ENCODE measurements at regions not wholly inside any gene's neighbourhood (a gene's known extent, or its start where the extent isn't known, plus 50 kb on each side); places are given as distances from the start of the nearest gene placed in this dataset.

DNA sequence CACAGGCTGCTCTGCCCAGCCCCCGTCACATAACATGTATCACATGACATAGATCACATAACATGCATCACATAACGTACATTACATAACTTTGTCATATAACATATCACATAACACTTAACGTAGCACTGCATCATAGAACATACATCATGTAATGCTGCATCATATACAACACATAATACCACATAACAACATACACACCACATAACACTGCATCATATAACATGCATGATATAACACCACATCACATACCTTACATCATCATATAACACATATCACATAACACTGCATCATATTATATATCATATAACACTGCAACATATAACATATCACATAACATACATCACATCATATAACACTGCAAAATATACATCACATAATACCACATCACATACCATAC is 83.8 kb downstream of the AXIN2 start:
- DNase-seq (ENCODE audit: low read depth in 1 of 2, low spot score in 1 of 2): no peak

DNA sequence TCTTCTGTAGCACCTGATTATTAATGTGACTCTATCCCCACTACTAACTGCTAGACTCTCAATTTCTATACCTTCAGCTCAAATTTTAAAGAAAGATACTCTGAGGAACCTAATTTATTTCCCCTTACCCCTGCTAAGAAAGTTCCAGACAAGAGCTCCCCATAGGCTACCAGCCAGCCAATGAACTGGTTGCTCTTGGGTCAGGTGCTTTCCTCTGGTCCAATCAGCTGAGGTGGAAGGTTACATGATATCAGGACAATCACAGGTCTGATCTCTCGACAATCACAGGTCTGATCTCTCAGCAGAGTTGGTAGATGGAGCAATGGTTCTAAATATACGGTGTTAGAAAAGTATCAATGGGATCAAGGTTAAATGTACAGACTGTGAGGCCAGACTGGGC is 86.8 kb downstream of the AXIN2 start:
- DNase-seq (ENCODE audit: low read depth in 1 of 2, low spot score in 1 of 2): no peak

DNA sequence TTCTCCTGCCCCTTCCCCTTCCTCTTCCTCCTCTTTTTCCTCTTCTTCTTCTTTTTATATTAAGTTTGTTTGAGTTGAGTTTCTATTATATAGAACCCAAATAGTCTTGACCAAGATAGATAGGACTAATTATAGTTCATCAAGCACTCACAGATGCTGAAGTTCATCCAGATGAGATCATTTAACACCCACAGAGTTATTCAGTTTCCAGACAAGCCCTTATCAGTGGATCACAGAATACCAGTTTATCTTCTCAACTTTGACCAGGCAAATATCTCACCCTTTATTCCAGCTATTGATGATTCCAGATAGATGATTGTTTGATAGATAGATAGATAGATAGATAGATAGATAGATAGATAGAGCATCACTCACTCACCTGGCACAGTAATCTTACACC is 87.5 kb downstream of the AXIN2 start:
- no peak for DNase-seq (ENCODE audit: low read depth in 1 of 2, low spot score in 1 of 2)

DNA sequence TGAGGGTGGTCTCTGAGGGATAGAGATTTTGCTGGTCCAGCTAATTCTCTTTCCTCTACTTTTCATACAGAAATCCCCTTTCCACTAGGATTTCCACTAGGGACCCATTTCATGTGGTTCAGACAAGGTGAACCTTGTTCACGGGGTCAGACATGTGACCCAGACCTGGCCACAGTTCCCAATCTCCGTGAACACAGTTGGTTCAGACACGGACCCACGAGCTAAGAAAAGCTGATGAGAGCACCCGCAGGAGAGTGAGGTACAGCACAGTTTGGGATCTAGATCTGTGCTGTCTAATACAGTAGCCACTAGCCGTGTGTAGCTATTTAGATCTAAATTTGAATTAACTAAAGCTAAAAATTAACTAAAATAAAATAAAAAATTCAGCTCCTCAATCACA is 88.1 kb downstream of the AXIN2 start:
- no peak for DNase-seq (ENCODE audit: low read depth in 1 of 2, low spot score in 1 of 2)

DNA sequence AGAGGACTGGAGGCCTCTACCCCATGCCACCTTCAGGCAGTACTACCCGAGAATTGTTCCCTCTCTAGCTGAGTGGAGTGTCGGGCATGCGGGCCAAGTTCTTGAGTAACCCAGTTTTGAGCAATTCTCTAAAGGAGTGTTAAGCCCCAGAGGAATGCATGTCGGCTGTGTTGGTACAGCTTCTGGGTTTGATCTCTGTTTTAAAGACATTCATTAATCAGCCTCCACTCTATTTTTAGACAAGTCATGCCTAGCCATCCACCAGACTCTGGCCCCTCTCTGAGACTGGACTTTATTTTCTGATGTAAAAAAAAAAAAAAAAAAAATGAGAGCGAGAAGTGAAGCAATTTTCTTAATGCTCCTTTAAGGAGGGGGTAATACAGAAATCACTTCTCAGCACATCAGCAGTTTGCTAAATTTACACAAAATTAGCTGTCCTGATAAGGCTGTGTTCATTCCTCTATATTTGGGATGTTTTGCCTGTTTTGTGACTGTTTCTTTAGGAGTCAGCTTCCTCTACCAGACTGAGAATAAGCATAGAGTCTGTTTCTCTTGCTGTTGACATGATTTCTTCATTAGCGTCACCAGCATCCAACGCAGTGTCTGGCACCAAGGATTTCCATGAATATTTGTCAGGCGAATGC is 88.7 kb downstream of the AXIN2 start:
- DNase-seq (ENCODE audit: low read depth in 1 of 2, low spot score in 1 of 2): no peak

DNA sequence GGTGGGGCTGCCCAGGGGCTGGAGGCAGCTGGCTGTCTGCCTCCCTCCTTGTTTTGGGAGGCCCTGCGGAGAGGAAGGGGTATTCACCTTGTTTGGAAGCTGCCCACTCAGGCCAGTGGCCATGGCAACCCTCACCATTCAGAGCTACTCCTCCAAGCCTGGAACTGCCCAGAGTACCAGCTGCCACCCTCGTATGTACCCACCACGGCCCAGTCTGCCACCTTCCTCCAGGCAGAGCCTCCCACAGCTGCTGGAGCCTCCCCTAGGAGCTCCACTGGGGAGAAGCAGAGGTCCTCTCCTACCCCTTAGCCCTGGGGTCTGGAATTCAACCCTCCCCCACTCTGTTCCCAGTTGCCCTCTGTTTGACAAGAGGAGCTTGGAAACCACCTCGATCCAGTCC is 90.7 kb downstream of the AXIN2 start:
- DNase-seq (ENCODE audit: low read depth in 1 of 2, low spot score in 1 of 2): no peak

DNA sequence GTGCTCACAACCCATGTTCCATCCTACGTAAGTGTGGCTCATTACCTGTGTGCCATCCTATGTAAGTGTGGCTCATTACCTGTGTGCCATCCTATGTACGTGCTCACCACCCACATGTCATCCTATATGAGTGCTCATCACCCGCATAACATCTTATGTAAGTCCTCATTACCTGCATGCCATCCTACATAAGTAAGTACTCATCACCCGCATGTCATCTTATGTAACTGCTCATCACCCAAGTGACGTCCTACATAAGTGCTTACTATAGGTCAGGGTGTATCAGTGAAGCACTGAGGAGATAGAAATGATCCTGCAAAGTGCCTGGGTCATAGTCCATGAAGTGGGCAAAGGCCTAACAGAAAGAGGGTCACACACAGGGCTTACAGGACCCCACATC is 93.1 kb downstream of the AXIN2 start:
- DNase-seq (ENCODE audit: low read depth in 1 of 2, low spot score in 1 of 2): no peak

DNA sequence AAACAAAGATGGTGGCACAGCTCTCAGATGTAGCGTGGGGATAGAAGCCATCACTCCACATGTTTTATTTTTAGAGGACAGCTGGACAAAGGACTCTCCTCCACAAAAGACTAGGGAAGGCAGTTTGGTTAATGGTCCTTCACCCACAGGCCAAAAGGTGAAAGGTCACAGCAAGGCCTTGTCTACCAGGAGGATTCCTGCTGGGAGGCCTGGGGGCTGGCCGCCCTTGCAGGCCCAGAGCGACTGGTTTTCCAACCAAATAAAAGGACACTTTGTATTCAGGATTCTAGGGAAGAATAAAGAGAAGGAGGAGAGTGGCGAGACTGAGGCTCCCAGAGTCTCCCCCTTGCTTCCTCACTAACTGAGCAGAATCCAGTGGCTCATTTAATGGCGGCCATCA is 94.3 kb downstream of the AXIN2 start:
- DNase-seq (ENCODE audit: low read depth in 1 of 2, low spot score in 1 of 2): no peak

DNA sequence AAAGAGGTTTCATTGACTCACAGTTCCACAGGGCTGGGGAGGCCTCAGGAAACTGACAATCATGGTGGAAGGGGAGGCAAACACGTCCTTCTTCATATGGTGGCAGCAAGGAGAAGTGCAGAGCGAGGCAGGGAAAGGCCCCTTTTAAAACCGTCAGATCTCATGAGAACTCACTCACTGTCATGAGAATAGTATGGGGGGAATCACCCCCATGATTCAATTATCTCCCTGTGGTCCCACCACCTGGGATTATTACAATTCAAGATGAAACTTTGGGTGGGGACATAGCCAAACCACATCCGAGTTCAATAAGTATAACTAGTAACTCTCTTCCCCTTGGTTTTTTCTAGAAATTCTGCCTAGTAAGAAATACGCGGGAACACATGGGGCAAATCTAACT is 94.9 kb downstream of the AXIN2 start:
- no peak for DNase-seq (ENCODE audit: low read depth in 1 of 2, low spot score in 1 of 2)

DNA sequence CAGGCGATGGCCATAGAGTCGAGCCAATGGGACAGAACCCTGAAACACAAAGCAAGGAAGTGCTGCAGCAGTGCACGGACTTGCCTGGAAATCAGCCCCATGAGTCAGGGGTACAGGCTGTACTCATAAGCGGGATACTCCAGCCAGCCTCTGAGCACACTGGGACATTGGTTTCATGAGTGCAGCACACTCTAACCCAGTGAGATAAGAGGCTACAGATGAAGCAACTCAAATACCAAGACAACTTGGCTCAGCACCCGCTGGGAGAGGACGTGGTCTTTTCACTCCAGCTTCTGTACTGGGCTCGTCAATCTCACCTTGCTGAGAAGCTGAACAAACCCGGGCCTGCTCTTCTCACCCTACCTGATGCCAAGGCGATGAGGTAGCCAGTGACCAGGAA is 98.2 kb downstream of the AXIN2 start:
- DNase-seq (ENCODE audit: low read depth in 1 of 2, low spot score in 1 of 2): no peak

DNA sequence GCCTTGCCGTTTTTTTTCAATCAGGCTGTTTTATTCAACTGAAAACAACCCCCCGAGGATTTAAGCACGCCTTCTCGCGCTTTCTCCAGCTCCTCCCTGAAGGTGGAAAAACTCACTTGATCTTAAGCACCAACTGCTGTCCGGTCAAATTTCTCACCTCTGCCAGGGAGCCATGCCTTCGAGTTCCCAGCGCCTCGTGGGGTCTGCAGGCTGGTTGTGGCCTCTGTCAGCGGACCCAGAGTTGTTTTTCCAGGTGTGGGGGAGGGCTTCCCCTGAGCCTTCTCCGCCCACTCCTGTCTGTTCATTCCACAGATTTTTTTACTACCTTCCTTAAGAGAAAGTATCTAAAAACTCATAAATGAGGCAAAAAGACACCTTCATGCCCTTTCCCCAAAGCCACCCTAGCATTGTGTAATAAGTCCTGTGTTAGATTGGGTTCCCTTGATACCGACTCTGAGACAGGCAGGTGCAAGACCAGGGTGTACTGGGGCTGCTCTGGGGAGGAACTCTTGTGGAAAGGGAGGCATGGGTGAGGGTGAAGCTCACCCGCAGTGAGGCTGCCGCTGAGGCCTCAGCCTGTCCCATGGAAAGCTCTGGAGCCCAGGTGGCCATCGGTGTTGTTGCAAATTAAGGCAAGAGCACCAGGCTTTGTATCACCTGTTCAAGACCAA is 101.6 kb downstream of the AXIN2 start:
- no peak for DNase-seq (ENCODE audit: low read depth in 1 of 2, low spot score in 1 of 2)

DNA sequence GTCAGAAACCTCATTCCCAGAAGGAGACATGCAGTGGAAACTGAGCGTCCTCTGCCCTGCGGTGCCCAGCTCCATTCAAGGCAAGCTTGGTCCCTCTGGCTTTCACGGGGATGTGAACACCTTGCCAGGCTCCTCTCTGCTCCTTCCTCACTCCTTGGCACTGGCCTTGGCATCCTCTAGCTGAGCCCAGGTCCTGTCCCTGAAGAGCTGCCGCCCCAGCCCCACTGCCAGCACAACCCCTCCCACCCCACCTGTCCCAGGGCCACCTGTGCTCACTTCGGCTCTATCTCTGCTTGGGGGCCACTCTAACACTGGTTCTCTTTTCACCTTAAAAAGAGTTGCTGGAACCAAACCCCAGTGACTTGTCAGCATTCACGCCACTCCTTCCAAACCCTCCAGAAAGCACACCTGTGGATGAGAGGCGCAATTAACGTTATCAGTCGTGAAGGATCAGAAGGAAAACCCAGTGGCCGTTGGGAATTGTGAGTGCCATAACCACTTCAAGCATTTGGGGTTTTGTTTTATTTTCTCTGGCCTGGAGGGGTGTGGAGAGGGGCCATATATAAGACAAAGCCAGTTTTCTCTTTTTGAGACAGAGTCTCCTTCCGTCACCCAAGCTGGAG is 103.7 kb downstream of the AXIN2 start:
- no peak for DNase-seq (ENCODE audit: low read depth in 1 of 2, low spot score in 1 of 2)

DNA sequence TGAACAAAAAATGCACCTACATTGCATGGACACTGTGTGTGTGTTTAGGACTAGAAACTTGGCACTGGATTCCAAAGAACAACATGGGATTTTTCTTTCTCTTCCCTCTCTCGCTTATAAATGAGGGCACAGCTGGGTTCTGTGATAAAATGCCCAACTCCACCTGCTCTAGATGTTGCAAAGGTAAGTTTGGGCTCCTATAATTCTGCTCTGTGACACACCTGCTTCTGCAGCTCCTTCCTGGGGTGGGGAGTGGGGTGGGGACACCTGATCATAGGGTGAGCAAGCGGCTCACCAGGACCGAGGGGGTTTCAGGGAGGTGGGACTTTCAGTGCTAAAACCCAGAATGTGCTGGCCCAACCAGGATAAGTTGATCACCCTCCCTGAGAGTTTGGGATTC is 104.3 kb downstream of the AXIN2 start:
- no peak for DNase-seq (ENCODE audit: low read depth in 1 of 2, low spot score in 1 of 2)

DNA sequence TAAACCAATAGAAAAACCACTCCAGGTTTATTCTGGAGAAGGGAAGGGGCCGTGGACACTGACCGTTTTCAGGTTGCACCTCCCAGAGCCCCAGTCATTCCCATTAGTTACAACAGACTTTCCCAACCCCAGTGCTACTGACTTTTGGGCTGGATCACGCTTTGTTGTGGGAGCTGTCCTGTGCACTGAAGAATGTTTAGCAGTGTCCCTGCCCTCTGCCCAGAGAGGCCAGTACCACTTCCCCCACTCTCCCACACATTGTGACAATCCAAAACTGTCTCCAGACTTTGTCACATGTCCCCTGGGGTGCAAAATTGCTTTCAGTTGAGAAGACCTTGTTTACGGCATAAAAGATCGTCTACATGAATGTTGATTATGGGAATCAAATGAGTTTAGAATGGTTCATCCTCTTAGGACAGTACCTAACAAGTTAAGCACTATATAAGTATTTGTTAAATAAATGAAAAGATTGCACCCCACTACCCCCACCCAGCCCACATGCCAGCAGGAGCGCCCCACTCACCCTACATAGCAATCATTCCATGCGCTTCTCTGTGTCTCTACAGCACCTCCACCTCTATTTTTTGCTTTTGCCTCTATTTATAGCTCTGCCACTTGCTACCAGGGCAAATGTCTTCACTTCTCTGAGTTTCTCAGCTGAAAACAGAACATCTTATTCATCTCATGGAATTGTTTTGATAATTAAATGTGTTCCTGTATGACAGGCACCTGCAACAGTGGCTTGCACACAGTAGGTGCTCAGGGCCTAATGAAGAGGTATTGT is 104.9 kb downstream of the AXIN2 start:
- no peak for DNase-seq (ENCODE audit: low read depth in 1 of 2, low spot score in 1 of 2)

DNA sequence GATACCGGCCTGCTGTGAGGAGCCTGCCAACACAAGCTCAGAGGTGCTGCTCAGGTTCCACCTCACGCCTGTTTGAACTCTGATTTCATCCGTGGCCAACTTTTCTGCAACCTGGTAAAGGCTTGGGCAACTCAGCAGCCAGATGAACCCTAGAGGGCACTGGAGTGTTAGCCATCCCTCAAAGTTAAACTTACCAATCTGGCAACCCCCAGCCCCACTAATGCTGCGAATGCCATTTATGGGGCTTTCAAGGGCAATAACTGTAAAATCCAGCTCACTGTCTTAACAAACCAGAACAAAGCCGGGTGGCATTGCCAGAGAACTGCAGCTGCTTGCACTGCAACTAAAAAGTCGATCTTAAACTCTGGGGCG is 105.5 kb downstream of the AXIN2 start:
- no peak for DNase-seq (ENCODE audit: low read depth in 1 of 2, low spot score in 1 of 2)

DNA sequence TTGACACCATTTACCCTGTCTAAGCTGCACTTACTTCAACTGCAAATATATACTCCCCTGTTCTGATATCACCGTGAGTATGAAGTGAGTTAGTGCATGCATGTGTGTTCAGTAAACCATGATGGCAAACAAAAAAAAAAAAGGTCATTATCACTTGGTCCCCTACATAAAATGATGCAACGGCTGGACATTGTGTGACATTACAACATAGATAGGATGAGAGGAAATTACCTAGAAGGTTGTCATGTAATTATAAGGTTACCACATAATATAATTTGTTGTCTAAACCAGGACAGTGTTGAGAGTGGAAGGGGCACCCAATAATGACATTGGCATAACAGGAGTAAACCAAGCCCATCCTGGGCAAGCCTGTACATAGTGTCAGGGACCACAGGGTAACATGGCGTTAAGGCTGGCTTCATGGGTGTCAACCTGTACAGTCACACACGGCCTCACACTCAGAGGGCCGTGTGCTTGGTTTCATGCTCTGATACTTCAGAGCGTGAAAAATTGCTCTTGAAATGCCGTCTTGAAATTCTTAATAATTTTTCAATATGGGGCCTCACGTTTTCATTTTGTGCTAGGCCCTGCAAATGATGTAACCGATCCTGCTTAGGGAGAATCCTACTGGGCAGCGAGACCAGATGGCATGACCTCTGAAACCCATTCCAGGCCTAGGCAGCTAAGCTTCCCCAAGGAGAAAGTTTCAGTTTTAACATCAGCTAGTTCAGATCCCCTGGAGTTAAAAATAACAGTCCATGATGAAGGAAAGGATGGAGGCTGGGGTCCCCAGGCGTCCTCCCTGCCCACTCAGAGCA is 106.1 kb downstream of the AXIN2 start:
- DNase-seq (ENCODE audit: low read depth in 1 of 2, low spot score in 1 of 2): no peak

DNA sequence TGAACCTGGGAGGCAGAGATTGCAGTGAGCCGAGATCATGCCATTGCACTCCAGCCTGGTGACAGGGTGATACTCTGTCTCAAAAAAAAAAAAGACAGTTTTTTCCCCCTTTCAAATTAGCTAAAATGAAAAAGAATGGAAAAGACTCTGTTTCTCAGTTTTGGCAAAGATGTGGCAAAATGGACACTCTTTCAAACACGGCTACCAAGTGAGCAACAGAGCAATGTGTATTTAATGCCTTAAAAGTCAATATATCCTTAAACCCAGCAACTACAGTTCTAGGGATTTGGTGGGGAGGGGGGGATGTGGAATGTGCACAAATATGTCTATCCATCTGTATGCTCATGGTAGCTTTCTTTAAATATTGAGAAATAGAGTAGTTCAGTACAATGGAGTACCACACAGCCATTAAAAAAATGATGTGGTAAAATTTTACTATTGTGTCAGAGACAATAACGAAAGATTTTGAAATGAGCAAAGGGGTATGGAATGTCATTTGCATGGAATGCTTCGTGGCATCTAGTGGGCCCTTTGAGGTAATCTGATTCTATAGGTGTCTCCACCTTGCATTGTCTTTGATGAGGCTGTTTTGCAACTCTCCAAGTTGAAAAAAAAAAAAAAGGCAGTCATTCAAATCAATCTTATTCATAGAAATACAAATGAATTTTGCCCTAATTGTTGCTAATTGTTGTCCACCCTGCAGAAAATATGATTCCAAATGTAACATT is 108.1 kb downstream of the AXIN2 start:
- no peak for DNase-seq (ENCODE audit: low read depth in 1 of 2, low spot score in 1 of 2)

DNA sequence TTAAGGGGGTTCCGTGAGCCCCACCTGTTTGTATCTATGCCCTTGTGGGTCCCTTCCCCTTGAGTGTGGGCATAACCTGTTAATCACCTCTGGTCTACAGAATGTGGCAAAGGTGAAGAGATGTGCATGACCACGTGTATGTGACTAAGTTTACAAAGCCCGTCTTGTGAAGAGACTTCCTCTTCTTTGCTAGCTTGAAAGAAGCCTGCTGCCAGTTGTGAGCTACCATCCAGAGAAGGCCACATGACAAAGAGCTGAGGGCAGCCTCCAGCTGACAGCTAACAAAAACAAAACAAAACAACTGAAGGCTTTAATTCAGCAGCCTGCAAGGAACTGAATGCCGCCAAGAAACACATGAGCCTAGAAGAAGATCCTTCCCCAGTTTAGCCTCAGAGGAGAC is 112.0 kb downstream of the AXIN2 start:
- no peak for DNase-seq (ENCODE audit: low read depth in 1 of 2, low spot score in 1 of 2)

DNA sequence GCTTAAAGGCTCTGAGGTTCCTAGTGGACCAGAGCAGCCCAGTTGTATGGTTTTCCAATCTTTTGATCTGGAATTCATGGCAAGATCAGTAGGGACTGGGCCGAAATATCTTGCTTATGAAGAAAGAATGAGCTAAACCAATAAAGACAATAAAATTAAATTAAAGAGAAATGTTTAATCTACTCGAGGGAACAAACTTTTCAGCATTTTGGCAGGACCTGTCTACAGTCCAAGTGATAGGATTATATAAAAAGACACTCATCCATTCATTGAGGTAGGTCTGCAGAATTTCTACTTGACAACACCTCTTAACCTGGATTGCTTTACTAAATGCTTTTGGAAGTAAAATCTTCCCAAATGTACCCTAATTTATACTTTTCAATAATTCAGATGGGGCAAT is 113.6 kb downstream of the AXIN2 start:
- no peak for DNase-seq (ENCODE audit: low read depth in 1 of 2, low spot score in 1 of 2)

DNA sequence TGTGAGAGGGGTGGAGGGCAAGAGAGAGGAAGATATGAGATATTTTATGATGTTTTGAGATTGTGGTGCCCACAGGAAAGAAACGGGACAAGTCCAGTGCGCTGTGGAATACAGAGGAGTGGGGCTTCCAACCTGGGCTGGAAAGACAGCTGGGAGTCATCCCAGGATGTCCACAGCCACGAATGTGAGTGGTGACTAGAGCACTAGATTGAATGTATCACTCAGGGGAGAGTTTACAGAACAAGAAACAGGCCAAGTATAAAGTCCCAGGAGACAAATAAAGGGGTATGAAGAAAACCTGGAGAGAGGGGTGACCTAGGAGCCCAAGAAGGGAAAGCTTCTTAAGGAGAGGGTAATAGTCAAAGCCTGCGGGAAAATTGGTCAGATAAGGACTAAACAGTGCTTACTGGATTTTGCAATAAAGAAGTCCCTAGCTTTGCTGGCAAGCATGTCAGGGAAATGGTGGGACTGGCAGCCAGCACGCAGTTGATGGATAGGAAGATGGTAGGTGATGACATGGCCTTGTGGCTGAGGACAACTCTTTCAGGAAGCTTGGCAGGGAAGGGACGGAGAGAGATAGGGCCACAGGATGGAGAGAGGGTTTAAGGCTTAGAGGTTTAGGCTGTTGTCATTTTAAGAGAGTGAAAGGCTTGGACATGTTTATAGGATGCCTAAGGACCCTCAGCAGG is 114.5 kb downstream of the AXIN2 start:
- no peak for DNase-seq (ENCODE audit: low read depth in 1 of 2, low spot score in 1 of 2)

Data from activated CD4-positive, alpha-beta T cell treated with anti-CD3 and anti-CD28 coated beads, Interleukin-2, amount 50 U/mL, for 24 hours (primary cell).